NT2/D1 (cell line): ENCODE measurements at regions not wholly inside any gene's neighbourhood (a gene's known extent, or its start where the extent isn't known, plus 50 kb on each side); places are given as distances from the start of the nearest gene placed in this dataset.

Experiments
- SUZ12 ChIP-seq: IDR thresholded peaks from 2 replicates; pipeline ENCODE4 v1.6.1; 2011; ENCODE audit not compliant: insufficient read length, insufficient read depth; ENCODE audit errors: extremely low read depth
- YY1 ChIP-seq: IDR thresholded peaks from 2 replicates; pipeline ENCODE4 v1.6.1; 2011; ENCODE audit not compliant: insufficient read length, insufficient read depth
- ZNF274 ChIP-seq: IDR thresholded peaks from 2 replicates; pipeline ENCODE4 v1.6.1; 2011; ENCODE audit warnings: mild to moderate bottlenecking, low read depth, low read length

DNA sequence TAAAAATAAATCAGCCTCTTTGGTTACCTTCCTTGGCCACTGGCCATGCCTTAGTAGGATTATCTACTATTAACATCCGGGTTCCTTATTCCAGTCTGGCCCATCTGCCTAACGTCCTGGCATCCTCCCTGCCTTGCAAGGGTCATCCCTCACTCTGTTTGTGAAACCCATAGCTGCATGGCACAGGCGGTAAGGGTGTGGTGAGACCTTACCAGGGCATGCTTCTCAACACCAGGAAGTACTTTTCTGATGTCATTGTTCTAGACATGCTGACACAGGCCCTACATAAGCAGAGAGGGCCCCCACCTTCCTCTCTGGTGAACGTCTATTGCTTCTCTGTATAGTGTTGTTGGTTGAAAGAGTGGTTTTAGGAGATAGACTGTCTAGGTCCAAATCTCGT, 296.8 kb upstream of the SPRED2 start:
- no peak for TF ChIP-seq YY1
- TF ChIP-seq ZNF274, result no peak
- TF ChIP-seq SUZ12, result no peak
